GM19468 (cell line): ENCODE measurements at regions not wholly inside any gene's neighbourhood (a gene's known extent, or its start where the extent isn't known, plus 50 kb on each side); places are given as distances from the start of the nearest gene placed in this dataset.
"Not testable (repeated sequence)": the region's sequence is repeated elsewhere in the genome, so short reads cannot be mapped to it uniquely, and the experiment has no call there.

Experiments used
- ATAC-seq: cut with Tn5 transposase; IDR thresholded peaks from one replicate; pipeline ENCODE4 v1.9.1; 2021; ENCODE audit warnings: mild to moderate bottlenecking, moderate library complexity, moderate number of reproducible peaks; ENCODE audit not compliant: unreplicated experiment; ENCODE audit errors: extremely low read depth

- ATAC-seq: not testable (repeated sequence)
Observed at GRCh38 chr16:29157051-29157923, 172.4 kb downstream of the LAT start.

- no peak for ATAC-seq
Observed at GRCh38 chr16:29156511-29156910, 171.7 kb downstream of the LAT start.

- ATAC-seq: not testable (repeated sequence)
Observed at GRCh38 chr16:29155866-29156200, 171.0 kb downstream of the LAT start.

GRCh38 chr16:29155131-29155865 lies 170.4 kb downstream of the LAT start:
- ATAC-seq: not testable (repeated sequence)

- ATAC-seq: no peak
Observed at GRCh38 chr16:29154676-29155121, 169.8 kb downstream of the LAT start.

GRCh38 chr16:29154088-29154487 lies 169.2 kb downstream of the LAT start:
- no peak for ATAC-seq

GRCh38 chr16:29153307-29153706 lies 168.5 kb downstream of the LAT start:
- not testable (repeated sequence) for ATAC-seq

GRCh38 chr16:29152544-29153031 lies 167.7 kb downstream of the LAT start:
- ATAC-seq: not testable (repeated sequence)

- no peak for ATAC-seq
Observed at GRCh38 chr16:29151317-29151716, 166.5 kb downstream of the LAT start.

GRCh38 chr16:29149912-29150311 lies 165.1 kb downstream of the LAT start:
- ATAC-seq: not testable (repeated sequence)

GRCh38 chr16:29148867-29149272 lies 164.0 kb downstream of the LAT start:
- ATAC-seq: no peak

- ATAC-seq: no peak
Observed at GRCh38 chr16:29148131-29148691, 163.4 kb downstream of the LAT start.

- ATAC-seq: not testable (repeated sequence)
Observed at GRCh38 chr16:29147710-29148109, 162.9 kb downstream of the LAT start.

- not testable (repeated sequence) for ATAC-seq
Observed at GRCh38 chr16:29146808-29147643, 162.2 kb downstream of the LAT start.

GRCh38 chr16:29146266-29146665 lies 161.4 kb downstream of the LAT start:
- ATAC-seq: no peak

- ATAC-seq: not testable (repeated sequence)
Observed at GRCh38 chr16:29145486-29146225, 160.8 kb downstream of the LAT start.

GRCh38 chr16:29145086-29145485 lies 160.2 kb downstream of the LAT start:
- not testable (repeated sequence) for ATAC-seq

GRCh38 chr16:29144669-29145062 lies 159.8 kb downstream of the LAT start:
- ATAC-seq: not testable (repeated sequence)
